Activated CD8-positive, alpha-beta memory T cell treated with anti-CD3 and anti-CD28 coated beads for 24 hours (primary cell): ENCODE measurements at regions not wholly inside any gene's neighbourhood (a gene's known extent, or its start where the extent isn't known, plus 50 kb on each side); places are given as distances from the start of the nearest gene placed in this dataset.

Source experiments
- DNase-seq: peaks from one replicate; pipeline ENCODE4 v3.0.0-alpha.2; 2020

DNA sequence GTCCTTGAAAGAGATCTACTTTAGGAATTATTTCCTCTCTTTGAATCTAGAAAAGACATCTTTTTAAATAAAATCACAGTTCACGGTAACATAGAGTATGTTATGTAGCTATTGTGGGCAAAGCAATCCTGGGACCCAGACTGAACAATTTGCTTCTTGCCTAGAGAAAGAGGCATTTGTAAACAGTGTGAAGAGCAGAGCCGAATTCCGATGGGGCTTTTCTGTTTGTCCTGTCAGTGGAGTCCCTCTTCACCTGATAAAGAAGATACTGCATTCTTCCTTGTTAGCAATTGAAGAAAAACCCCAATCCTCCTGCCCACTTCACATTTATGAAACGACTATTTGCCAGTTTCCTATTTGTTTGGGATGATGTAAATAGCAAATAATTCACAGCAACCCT is 462.9 kb downstream of the WDR72 start:
- no peak for DNase-seq

DNA sequence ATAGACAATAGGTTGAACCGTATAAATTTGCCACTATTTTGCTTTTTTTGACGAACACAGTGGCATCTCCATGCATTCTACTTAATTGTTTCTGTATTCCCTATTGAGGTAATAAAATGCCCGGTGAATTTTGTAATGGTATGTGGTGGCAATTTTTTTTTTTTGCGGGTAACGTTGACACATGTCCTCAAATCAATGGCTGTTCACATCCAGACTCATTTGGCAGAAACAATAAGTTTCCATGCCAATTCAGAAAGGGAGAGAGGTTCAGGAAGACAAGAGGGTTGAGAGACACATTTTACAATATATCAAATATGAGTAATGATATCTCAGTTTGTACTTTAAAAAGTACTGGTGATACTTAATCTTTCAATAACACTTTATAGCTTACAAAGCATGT is 463.9 kb downstream of the WDR72 start:
- DNase-seq = no peak

DNA sequence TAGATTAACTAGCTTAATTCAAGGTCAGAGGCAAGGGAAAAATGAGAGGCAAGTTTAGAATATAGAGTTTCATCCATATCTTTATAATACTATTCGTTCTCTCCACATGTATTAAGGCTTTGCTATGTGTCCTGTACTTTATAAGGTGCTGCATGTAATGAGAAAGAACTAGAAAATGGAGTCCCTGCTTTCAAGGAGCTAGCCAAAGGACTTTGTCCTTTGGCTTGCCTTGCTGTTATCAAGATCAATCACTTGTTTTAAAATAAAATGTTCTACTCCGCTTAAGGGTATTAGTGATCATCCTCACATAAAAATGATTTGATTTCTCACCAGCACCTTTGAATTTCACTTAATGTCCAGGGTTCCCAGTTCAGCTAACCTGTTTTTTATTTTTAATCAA is 470.9 kb downstream of the WDR72 start:
- DNase-seq = no peak

DNA sequence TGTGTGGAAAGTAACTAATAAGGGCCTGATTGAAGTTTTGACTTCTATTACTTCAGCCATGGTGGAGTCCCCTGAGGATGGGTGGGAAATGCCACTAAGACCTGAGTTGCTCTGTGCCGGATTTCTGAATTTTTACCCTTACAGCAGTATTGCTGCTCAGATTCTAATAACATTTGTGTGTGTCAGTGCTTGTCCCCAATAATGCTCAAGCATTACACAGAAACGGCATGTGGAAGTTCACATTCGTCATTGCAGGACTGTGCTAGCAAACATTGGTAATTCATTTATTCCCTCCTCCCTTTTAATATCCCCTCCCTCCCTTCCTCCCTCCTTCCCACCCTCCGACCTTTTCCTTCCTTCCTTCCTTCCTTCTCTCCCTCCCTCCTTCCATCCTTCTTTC is 484.5 kb upstream of the ONECUT1 start:
- no peak for DNase-seq

DNA sequence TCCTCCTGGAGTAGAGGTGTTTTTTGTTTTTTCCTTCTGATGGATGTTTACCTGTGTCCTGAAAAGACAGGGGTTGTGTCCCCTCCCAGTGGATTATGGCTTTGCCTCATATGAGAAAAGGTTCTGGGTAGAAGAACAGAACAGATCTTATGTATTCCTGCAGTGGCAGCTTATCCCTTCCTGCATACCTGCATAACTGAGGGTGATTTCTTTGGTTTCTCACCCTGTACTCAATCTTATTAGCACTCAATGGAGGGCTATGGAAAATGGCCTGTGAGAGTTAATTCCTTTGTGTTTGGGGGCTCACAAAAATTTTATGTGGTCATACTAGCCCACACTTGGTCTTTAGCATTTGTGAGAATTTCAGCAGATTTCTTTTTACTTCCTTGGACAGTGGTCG is 482.0 kb upstream of the ONECUT1 start:
- DNase-seq = no peak

DNA sequence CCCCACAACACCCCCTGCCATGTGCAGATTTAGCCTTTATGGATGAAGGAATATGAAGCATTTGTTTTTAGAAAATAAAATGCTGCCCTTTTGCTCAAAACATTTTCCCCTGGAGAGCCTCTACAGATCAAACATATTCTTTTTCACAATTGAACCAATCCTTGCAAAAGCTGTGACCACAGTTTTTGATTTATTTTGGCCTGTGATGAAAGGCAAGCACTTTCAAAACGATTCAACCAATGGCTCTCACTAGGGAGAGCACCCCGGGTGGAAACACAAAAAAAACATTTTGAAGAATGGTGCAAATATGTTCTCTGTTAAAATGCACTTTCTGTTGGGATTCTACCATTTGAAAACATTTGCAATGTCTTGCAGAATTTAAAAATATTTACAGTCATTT is 476.0 kb upstream of the ONECUT1 start:
- DNase-seq = no peak

DNA sequence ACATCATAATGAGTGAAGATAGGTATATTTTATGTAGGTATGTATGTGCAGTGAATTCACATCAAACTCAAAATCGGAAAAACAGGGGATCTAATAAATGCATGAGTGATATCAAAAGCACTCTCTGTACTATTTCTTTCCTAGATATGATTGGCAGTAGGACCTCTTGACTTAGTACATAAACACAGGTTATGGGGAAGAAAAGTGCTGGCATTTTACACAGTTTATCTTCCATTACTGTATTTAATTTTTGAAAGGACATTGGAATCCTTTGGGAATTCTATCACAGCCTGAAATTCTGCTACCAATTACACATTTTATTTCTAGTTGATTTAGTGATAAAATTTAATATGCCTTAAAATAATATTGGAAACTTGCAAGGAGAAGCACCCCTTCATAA is 470.5 kb upstream of the ONECUT1 start:
- no peak for DNase-seq

DNA sequence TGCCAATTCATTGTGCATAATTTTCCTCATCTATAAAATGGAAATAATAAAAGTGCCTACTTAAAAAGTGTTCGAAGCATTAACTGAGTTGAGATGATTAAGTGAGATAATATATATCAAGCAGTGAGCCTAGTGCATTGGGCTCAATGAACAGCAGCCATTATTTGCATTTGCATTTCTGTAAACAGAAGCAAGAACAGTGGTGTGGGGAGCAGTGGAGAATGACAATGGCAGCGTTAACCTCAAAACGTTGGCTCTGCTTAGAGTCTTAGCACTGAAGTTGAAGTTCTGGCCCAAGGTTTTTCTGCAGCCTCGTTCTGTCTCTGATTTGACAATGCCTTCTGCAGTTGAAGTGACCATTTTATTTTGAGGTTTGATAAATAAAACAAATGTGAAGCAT is 466.3 kb upstream of the ONECUT1 start:
- no peak for DNase-seq

DNA sequence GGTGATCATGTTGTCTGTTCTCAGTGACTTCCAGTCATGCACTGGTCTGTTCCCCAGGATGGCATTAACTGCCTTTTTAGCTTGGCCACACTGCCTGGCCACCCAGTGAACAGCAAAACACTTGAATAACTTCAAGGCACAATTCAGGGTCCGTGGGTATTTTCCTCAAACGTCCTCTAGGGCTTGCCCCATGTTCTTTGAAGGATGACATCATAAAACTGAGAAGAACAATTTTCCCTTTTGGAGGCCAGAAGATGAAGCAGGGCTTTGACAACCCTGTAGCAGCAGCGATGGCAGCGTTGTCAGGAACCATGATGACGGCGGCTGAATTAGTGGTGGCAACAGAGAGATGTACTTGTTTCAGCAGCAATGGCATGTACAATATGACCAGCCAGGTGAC is 465.9 kb upstream of the ONECUT1 start:
- DNase-seq = no peak

DNA sequence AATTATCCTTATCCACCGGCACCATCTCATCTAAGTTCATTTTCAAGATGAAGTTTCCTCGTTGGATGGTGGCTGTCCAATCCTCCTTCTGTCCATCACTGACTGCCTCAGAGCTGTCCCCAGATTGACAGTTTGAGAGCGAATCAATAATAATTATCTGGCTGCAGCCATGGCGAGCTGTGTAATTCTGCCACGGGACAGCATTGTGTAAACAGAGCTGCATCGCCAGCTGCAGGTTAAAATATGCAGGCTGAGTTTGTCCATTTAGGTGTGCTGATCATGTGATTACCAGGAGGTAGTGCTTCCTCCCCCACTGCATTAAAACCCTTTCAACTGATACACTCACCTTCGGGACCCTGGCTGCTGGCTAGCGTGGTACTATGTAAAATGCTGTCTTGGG is 461.9 kb upstream of the ONECUT1 start:
- no peak for DNase-seq

DNA sequence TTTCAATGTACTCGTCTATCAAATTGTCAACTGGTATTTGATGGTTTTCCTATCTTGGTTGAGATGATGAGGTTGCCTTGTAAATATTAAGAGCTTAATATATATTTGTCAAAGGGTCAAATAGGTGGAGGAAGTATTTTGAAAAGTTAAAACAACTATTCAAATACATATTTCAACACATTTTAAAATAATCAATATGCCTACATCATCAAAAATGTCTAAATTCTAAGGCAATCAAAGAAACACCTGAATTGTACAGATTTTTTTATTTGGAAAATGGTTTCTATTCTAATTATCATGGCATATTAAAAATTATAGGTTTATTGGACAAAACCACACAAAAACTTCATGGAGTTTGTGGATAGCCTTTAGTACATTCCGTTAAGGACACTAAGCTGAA is 461.4 kb upstream of the ONECUT1 start:
- no peak for DNase-seq

DNA sequence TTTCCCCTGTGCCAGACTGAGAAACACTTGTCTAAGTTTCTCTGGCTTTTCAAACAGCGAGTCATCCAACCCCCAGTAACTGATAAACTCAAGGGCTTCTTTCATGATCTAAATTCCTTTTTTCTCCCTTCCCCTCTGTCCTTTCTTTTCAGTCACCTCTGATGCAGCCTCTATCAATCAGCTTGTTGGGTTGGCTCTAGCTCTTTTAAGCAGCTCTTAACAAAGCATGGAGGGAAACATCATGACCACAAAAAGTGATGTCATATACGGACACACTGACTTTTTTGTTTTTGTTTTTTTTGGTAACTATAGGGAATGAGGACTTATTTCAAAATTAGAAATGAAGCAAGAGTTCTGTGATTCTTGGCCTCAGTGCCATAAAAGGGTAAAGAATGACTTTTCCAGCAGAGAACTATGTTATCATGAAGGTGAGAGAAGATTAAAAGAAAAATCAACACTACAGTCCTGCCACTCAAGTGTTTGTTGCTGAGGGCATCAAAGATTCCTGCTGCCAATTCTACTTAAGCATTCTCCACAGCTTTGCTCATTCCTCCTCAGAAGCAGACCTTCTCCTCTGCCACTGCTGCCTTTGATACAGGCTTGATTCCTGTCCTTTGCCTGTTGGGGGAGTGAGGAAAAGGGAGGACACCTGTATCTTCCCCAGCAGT is 457.0 kb upstream of the ONECUT1 start:
- no peak for DNase-seq

DNA sequence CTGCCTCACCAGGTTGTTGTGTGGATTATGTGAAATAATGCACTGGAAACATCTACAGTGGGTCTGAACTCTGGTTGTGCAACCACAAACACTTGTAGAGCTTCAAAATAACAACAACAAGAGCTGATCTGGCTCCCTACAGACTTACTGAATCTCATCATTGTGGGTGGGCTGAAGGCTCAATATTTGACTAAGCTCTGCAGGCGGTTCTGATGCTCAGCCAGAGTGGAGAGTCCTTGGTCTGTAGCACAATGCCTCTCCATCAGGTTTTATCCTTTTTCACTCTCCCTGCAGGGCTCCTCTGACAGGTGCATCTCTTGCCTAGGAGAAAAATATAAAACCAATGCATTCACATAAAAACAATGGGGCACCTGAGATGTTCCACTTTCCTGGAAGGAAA is 456.3 kb upstream of the ONECUT1 start:
- no peak for DNase-seq

DNA sequence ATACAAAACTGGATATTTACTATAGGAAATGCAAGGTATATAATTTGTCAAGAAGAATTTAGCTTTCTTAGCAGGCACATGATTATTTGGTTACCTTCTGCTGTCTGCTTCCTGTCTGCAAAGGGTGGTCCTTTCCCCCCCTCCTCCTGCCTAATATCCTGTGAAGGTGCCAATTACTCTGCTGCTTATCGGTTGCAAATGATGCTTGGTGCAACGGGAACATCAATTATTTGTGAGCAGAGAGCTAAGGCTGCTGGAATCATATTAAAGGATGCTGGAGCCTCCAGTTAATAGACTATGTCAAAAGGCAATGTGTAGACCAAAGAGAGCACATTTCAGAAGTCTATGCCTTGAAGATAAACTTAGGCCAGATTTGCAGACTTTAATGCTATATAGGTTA is 443.7 kb upstream of the ONECUT1 start:
- DNase-seq = no peak

DNA sequence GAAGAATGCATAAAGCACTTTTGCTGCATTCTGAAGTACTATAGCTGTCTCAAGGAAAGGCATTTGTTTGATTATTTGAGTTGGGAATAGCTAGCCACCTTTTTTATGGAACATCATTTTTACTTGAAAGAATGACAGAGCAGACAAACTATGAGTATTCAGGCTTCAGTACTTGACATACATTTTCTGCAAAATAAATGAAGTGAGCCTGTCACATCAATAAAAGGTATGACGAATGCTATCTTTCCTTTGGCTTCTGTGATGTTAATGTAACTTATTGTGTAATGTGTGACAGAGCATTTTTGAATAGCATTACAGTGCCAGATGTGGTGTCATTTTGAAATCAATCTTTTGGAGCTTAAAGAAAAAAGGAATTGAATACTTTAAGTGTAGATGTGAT is 440.3 kb upstream of the ONECUT1 start:
- DNase-seq = no peak

DNA sequence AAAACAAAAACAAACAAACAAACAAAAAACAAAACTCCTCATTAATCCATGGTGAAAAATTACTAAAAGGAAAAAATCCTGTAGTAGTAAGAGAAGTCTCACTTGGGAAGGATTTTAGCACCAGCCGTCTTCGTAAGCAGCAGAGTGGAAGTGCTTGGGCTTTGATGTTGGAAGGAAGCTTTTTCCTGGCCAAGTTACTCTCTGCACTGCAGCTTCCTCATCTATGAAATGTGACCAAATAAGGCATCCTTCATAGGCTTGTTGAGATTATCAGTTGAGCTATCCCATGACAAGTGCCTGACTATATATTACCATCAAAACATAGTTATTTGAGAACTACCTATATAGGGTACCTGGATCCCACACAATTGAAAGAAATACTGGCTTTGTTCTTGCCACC is 436.4 kb upstream of the ONECUT1 start:
- no peak for DNase-seq

DNA sequence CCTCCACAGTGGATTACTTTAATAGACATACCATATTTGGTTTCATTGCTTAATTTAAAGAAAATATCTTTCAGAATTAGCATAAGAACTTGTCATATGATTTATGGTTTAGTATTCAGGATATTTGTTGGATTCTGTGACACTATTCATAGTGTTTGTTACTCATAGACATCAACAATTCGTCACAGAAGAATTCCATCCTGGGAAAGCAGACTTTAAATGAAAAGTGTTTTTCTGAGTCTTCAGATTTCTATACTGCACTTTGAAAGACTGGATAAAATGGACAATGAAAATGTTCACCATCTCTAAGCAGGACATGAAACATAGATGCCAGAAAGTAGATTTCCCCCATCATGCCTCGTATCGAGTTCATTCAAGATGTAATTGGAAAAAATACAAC is 435.6 kb upstream of the ONECUT1 start:
- DNase-seq = no peak

DNA sequence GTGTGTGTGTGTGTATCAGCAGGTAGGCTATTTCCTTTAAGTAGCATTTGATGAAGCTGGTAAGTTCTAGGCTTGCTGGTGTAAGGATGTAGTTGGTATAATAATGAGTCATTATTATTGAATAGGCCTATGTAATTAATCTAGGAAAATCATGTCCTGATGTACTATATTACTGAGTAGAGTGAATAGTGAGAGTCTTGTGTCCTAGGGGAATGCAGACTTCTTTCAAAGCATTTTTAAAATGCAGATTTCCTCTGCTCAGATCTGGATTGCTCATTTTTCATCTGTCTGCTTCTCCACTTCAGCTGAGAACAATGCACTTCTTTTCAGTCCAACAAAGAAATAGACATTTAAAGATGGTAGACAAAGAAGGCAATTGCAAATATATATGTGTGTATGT is 434.2 kb upstream of the ONECUT1 start:
- no peak for DNase-seq

DNA sequence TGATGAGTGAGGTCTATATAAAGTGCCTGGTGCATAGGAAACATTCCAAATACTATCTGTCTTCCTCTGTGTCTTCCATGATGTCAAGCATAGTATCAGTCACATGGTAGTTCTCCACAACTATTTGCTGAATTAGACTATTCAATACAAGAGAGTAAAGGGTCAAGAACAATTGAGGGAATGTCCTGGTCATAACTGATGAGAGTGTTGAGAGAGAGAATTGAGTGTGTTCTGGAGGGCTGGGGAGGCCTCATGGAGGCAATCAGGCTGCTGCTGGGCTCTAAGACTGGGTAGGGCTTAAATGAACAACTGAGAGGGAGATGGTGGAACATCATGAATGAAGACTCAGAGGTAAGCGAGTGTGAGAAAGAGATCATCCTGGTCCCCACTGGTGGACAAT is 433.7 kb upstream of the ONECUT1 start:
- no peak for DNase-seq

DNA sequence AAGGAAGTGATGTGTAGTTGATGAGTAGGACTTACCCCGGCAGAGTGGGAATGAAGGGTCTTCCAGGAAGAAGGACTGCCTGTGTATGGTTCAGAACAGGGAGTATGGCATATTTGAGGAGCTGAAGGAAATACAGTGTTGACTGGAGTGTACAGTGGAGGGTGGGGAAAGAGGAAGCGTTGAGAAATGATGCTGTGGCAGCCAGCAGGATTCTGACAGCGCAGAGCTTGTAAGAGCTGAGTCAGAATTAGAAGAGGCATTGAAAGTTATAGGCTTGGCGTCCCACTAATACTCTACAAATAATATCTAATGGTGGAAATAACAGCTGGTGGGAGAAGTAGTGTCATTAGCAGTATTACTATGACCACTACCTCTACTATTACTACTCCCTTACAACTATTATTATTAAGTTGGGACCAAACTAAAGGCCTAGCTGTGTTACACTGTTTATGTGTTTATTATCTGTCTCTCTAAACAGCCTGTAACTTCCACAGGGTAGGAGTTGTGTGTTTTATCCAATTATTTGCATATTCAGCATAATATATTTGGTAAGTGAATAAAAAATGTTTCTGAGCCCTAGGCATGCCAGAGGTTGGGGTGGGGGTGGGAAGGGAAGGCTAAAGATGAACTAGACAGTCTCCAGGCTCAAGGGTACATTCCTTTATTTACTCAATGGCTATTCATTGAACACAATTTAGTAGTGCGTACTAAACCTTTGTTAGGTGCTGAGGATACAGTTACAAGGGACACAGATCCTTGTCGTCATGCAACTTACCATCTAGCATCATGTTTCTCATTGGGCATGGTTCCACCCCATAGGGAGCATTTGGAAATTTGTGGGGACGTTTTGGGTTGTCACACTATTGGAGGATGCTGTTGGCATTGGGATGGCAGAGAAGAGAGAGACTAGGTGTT is 428.8 kb upstream of the ONECUT1 start:
- DNase-seq = no peak

DNA sequence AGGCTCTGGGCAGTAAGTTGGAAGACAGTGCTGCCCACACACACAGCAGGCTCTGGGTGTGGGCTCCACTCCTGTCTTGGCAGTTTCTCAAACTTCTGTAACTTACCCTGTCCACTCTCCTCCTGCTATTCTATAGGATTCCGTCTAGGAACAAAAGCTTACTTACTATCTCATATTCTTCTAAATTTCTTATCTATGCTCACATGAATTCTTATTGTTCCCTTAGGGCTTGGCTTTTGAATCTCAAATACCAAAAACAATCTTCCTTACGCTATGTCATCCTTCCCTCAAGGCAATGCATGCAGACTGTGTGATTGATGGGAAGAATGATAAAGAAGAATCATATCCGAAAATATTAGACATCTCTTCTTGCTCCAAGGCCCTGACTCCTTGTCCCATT is 425.9 kb upstream of the ONECUT1 start:
- DNase-seq = no peak

DNA sequence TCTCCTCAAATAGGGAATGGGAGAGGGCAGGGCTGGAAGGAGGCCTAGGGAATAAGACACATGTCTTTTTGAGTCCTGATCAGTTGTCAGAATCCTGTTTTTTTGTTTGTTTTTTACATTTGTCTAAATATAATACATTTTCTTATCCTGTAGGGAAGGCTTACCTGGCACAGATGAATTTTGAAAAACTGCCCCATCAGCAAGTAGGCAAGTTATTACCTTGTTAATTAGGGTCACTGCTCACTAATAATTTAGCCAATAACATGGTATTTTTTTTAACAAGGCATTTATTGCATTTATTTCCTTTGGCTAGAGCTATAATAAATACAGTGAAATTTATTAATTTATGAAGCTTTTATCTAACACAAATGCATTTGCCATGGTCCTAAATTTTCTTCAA is 423.2 kb upstream of the ONECUT1 start:
- no peak for DNase-seq

DNA sequence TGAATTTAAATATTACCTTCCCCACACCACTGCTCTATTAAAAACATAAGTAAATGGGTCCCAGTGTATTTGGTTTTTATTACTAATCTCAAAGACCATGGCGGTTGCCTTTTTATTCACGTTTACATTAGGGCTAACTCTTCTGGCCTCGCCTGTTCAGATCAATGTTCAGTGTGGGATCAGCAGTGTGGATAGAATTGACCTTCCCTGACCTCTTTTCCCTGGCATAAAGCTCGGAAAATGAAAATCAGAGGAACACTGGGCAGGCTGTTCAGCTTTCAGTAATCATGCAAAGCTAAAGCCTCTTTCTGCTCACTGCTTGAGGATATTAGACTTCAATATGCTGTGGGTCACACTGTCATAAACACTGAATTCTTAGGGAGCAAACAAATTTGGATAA is 422.6 kb upstream of the ONECUT1 start:
- no peak for DNase-seq

DNA sequence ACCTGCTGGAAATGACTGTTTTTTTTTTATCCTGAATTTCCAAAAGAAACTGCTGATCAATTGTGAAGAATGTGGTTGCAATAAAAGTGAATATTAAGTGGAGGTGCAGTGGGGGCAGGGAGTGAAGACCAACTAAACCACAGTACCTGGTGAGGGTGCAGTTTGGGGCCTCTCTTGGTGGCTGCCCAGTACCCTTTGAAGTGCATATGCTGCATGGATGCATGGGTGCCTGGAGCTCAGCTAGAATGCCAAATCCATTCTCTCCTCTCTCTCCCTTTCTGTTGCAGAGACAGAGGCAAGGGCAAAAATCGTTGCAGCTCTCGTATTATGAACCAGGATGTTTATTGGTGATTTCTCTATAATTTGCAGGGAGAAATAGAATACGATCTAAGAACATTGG is 420.5 kb upstream of the ONECUT1 start:
- no peak for DNase-seq
